ENCODE measurements at regions not wholly inside any gene's neighbourhood (a gene's known extent, or its start where the extent isn't known, plus 50 kb on each side); places are given as distances from the start of the nearest gene placed in this dataset.

DNA sequence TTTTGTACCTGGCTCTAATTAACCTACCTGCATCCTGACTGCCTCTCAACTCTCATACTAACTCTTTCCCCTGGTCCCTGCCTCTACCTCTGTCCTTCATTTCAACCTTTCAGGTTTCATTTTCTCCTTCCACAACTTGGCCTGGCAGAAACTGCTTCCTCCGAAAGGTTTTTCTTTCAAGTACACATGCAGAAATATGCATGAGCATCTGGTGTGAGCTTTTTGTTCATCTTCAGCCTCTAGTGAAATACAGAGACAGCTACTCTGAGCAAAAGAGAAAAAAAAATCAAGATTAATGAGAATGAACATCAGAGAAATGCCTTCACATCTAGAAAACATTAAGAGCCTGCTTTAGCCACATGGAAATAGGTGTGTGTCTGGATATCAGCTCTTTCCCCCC lies 297.9 kb upstream of the PCSK5 start:
- Histone ChIP-seq H3K79me2 (ENCODE audit: low read length) (no peaks in the 10 kb centered on the region), H3K9ac (ENCODE audit: low read length) (no peak overlapping the region), H4K20me1 (ENCODE audit: insufficient read depth, low read length) (no peaks in the 10 kb centered on the region), H3K4me2 (ENCODE audit: low read length) (no peak overlapping the region), H3K4me3 (ENCODE audit: low read length) (no peak overlapping the region), H3K27ac (ENCODE audit: low read length) (no peak overlapping the region), H3K9me3 (ENCODE audit: insufficient read depth, low read length) (no peaks in the 10 kb centered on the region), H3K36me3 (replicated peaks; ENCODE audit: low read depth, low read length) (no peaks in the 10 kb centered on the region), H2AFZ (ENCODE audit: low read depth, low read length) (no peak overlapping the region), H3K27me3 (ENCODE audit: low read depth, low read length) (no peaks in the 10 kb centered on the region), H3K4me1 (ENCODE audit: low read length) (no peaks in the 10 kb centered on the region)
- TF ChIP-seq CTCF (IDR thresholded peaks at IDR 0.05; ENCODE audit: low read depth, low read length) (no peak), EZH2phosphoT487 (IDR thresholded peaks at IDR 0.05; ENCODE audit: low read depth) (no peak)

GRCh38 chr9:75593920-75594319 lies 296.6 kb upstream of the PCSK5 start:
- Histone ChIP-seq H3K9me3 (ENCODE audit: insufficient read depth, low read length) (no peaks in the 10 kb centered on the region), H3K27me3 (ENCODE audit: low read depth, low read length) (no peaks in the 10 kb centered on the region), H2AFZ (ENCODE audit: low read depth, low read length) (no peak overlapping the region), H3K4me1 (ENCODE audit: low read length) (no peaks in the 10 kb centered on the region), H3K4me3 (ENCODE audit: low read length) (no peak overlapping the region), H3K4me2 (ENCODE audit: low read length) (no peak overlapping the region), H3K9ac (ENCODE audit: low read length) (no peak overlapping the region), H3K79me2 (ENCODE audit: low read length) (no peaks in the 10 kb centered on the region), H3K36me3 (replicated peaks; ENCODE audit: low read depth, low read length) (no peaks in the 10 kb centered on the region), H3K27ac (ENCODE audit: low read length) (no peak overlapping the region), H4K20me1 (ENCODE audit: insufficient read depth, low read length) (no peaks in the 10 kb centered on the region)
- no peak for TF ChIP-seq EZH2phosphoT487 (IDR thresholded peaks at IDR 0.05; ENCODE audit: low read depth)
- no peak for TF ChIP-seq CTCF (IDR thresholded peaks at IDR 0.05; ENCODE audit: low read depth, low read length)

DNA sequence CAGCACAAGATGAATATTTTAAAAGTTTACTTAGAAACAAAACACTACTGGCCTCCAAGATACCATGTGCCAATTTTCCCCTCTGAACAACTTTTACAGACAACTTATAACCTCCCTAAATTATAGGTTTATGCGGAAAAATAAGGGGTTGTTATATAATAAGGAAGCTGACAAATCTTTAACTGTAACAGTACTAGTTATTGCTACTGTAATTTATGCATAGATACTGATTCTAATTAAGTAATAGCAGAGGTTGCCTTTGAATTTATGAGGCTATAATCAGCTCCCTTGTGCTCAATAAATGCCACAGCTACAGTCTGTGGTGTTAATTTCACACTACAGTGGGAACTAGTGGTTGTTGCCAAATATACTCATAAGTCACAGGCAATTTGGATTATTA lies 291.3 kb upstream of the PCSK5 start:
- Histone ChIP-seq H4K20me1 (ENCODE audit: insufficient read depth, low read length) (no peaks in the 10 kb centered on the region), H3K9ac (ENCODE audit: low read length) (no peak overlapping the region), H3K27me3 (ENCODE audit: low read depth, low read length) (no peaks in the 10 kb centered on the region), H2AFZ (ENCODE audit: low read depth, low read length) (no peak overlapping the region), H3K79me2 (ENCODE audit: low read length) (no peaks in the 10 kb centered on the region), H3K4me2 (ENCODE audit: low read length) (no peak overlapping the region), H3K9me3 (ENCODE audit: insufficient read depth, low read length) (no peaks in the 10 kb centered on the region), H3K27ac (ENCODE audit: low read length) (no peak overlapping the region), H3K4me3 (ENCODE audit: low read length) (no peak overlapping the region), H3K4me1 (ENCODE audit: low read length) (no peaks in the 10 kb centered on the region), H3K36me3 (replicated peaks; ENCODE audit: low read depth, low read length) (no peaks in the 10 kb centered on the region)
- TF ChIP-seq EZH2phosphoT487 (IDR thresholded peaks at IDR 0.05; ENCODE audit: low read depth) (no peak), CTCF (IDR thresholded peaks at IDR 0.05; ENCODE audit: low read depth, low read length) (no peak)

- H3K36me3 ChIP-seq (replicated peaks; ENCODE audit: low read depth, low read length): no peaks in the 10 kb centered on the region
- no peaks in the 10 kb centered on the region for H3K4me1 ChIP-seq (ENCODE audit: low read length)
- no peaks in the 10 kb centered on the region for H3K9me3 ChIP-seq (ENCODE audit: insufficient read depth, low read length)
- H2AFZ ChIP-seq (ENCODE audit: low read depth, low read length): no peak overlapping the region
- H4K20me1 ChIP-seq (ENCODE audit: insufficient read depth, low read length): no peaks in the 10 kb centered on the region
- TF ChIP-seq EZH2phosphoT487 (IDR thresholded peaks at IDR 0.05; ENCODE audit: low read depth): no peak
- TF ChIP-seq CTCF (IDR thresholded peaks at IDR 0.05; ENCODE audit: low read depth, low read length): no peak
- no peak overlapping the region for H3K9ac ChIP-seq (ENCODE audit: low read length)
- no peaks in the 10 kb centered on the region for H3K27me3 ChIP-seq (ENCODE audit: low read depth, low read length)
- H3K27ac ChIP-seq (ENCODE audit: low read length): no peak overlapping the region
- no peak overlapping the region for H3K4me3 ChIP-seq (ENCODE audit: low read length)
- no peak overlapping the region for H3K4me2 ChIP-seq (ENCODE audit: low read length)
- H3K79me2 ChIP-seq (ENCODE audit: low read length): no peaks in the 10 kb centered on the region
These were observed 289.2 kb upstream of the PCSK5 start for GRCh38 chr9:75601280-75601679.

All from OCI-LY3 (cell line).